ENCODE measurements at regions not wholly inside any gene's neighbourhood (a gene's known extent, or its start where the extent isn't known, plus 50 kb on each side); places are given as distances from the start of the nearest gene placed in this dataset.
"Not testable (repeated sequence)": the region's sequence is repeated elsewhere in the genome, so short reads cannot be mapped to it uniquely, and the experiment has no call there.

- DNase-seq, result no peak
Measured at GRCh38 chr3:64437131-64437530, 211.9 kb upstream of the PRICKLE2 start.

GRCh38 chr3:64435023-64435422 is 209.8 kb upstream of the PRICKLE2 start:
- not testable (repeated sequence) for DNase-seq

- no peak for DNase-seq
Measured at GRCh38 chr3:64432870-64433269, 207.6 kb upstream of the PRICKLE2 start.

GRCh38 chr3:64431526-64432091 is 206.3 kb upstream of the PRICKLE2 start:
- no peak for DNase-seq

GRCh38 chr3:64427671-64428070 is 202.4 kb upstream of the PRICKLE2 start:
- no peak for DNase-seq

- DNase-seq, result no peak
Measured at GRCh38 chr3:64426551-64426950, 201.3 kb upstream of the PRICKLE2 start.

GRCh38 chr3:64422932-64423331 is 197.7 kb upstream of the PRICKLE2 start:
- DNase-seq, result no peak

GRCh38 chr3:64422192-64422591 is 196.9 kb upstream of the PRICKLE2 start:
- no peak for DNase-seq

- DNase-seq, result no peak
Measured at GRCh38 chr3:64417816-64418215, 192.6 kb upstream of the PRICKLE2 start.

GRCh38 chr3:64414043-64414442 is 188.8 kb upstream of the PRICKLE2 start:
- no peak for DNase-seq

- DNase-seq, result no peak
Measured at GRCh38 chr3:64411101-64411500, 185.8 kb upstream of the PRICKLE2 start.

- no peak for DNase-seq
Measured at GRCh38 chr3:64410226-64410625, 185.0 kb upstream of the PRICKLE2 start.

GRCh38 chr3:64408770-64409169 is 183.5 kb upstream of the PRICKLE2 start:
- no peak for DNase-seq

GRCh38 chr3:64406271-64406670 is 181.0 kb upstream of the PRICKLE2 start:
- no peak for DNase-seq

GRCh38 chr3:64405211-64405835 is 180.1 kb upstream of the PRICKLE2 start:
- no peak for DNase-seq

GRCh38 chr3:64400706-64401105 is 175.4 kb upstream of the PRICKLE2 start:
- DNase-seq, result no peak

- DNase-seq, result peak; percentile 11
Measured at GRCh38 chr3:64399205-64399800, 174.0 kb upstream of the PRICKLE2 start.

GRCh38 chr3:64398476-64398875 is 173.2 kb upstream of the PRICKLE2 start:
- DNase-seq, result no peak

GRCh38 chr3:64398006-64398405 is 172.7 kb upstream of the PRICKLE2 start:
- DNase-seq, result no peak

GRCh38 chr3:64397573-64397972 is 172.3 kb upstream of the PRICKLE2 start:
- no peak for DNase-seq

- DNase-seq, result no peak
Measured at GRCh38 chr3:64395490-64395889, 170.2 kb upstream of the PRICKLE2 start.

- no peak for DNase-seq
Measured at GRCh38 chr3:64393193-64393592, 167.9 kb upstream of the PRICKLE2 start.

- DNase-seq, result no peak
Measured at GRCh38 chr3:64392001-64392400, 166.7 kb upstream of the PRICKLE2 start.

GRCh38 chr3:64390893-64391292 is 165.6 kb upstream of the PRICKLE2 start:
- DNase-seq, result no peak

GRCh38 chr3:64388886-64389285 is 163.6 kb upstream of the PRICKLE2 start:
- DNase-seq, result no peak

All from CD4-positive, alpha-beta T cell treated with Interleukin-21 for 1 hour (primary cell).